Neural crest cell (in vitro differentiated cells): ENCODE measurements at regions not wholly inside any gene's neighbourhood (a gene's known extent, or its start where the extent isn't known, plus 50 kb on each side); places are given as distances from the start of the nearest gene placed in this dataset.

Experiments
- DNase-seq: peaks from one replicate; pipeline ENCODE4 v3.0.0; 2021; ENCODE audit warnings: low read depth, mixed read lengths, low spot score
- H3K27ac Mint-ChIP-seq: one replicate; pipeline ENCODE4 v1.8.0; 2021; ENCODE audit warnings: mild to moderate bottlenecking, mixed read lengths; ENCODE audit not compliant: unreplicated experiment
- H3K27me3 Mint-ChIP-seq: 2 replicates; pipeline ENCODE4 v1.8.0; 2021; ENCODE audit warnings: low read depth, mild to moderate bottlenecking, mixed read lengths
- H3K36me3 Mint-ChIP-seq: 2 replicates; pipeline ENCODE4 v1.8.0; 2021; ENCODE audit warnings: low read depth, mild to moderate bottlenecking, mixed read lengths
- H3K4me1 Mint-ChIP-seq: 2 replicates; pipeline ENCODE4 v1.8.0; 2021; ENCODE audit warnings: mixed read lengths
- H3K4me3 Mint-ChIP-seq: one replicate; pipeline ENCODE4 v1.8.0; 2021; ENCODE audit warnings: mild to moderate bottlenecking, mixed read lengths
- H3K9me3 Mint-ChIP-seq: 2 replicates; pipeline ENCODE4 v1.8.0; 2021; ENCODE audit warnings: mixed read lengths
- CTCF ChIP-seq: fragments of 200-600 bp; sonication (generic); conservative IDR thresholded peaks from 2 replicates; pipeline ENCODE4 v1.5.0; 2021; ENCODE audit warnings: antibody characterized with exemption, mild to moderate bottlenecking

GRCh38 chr3:104832530-104832929, 534.2 kb upstream of the ALCAM start:
- DNase-seq = no peak
- Mint-ChIP-seq H3K4me3 (no peak overlapping the region), H3K27me3 (no peaks in the 10 kb centered on the region), H3K9me3 (no peaks in the 10 kb centered on the region), H3K36me3 (no peaks in the 10 kb centered on the region), H3K4me1 (no peaks in the 10 kb centered on the region), H3K27ac (no peak overlapping the region)
- TF ChIP-seq CTCF = no peak

GRCh38 chr3:104835376-104835775, 531.3 kb upstream of the ALCAM start:
- H3K27me3 Mint-ChIP-seq = no peaks in the 10 kb centered on the region
- no peaks in the 10 kb centered on the region for H3K9me3 Mint-ChIP-seq
- H3K36me3 Mint-ChIP-seq = no peaks in the 10 kb centered on the region
- H3K27ac Mint-ChIP-seq = no peak overlapping the region
- TF ChIP-seq CTCF = no peak
- no peak for DNase-seq
- H3K4me3 Mint-ChIP-seq = no peak overlapping the region
- no peaks in the 10 kb centered on the region for H3K4me1 Mint-ChIP-seq

- H3K4me3 Mint-ChIP-seq = no peak overlapping the region
- no peaks in the 10 kb centered on the region for H3K27me3 Mint-ChIP-seq
- DNase-seq = no peak
- H3K4me1 Mint-ChIP-seq = peaks cover 16% of the 10 kb centered on the region
- H3K27ac Mint-ChIP-seq = no peak overlapping the region
- peaks cover 6% of the 10 kb centered on the region for H3K36me3 Mint-ChIP-seq
- H3K9me3 Mint-ChIP-seq = peaks cover 13% of the 10 kb centered on the region
- TF ChIP-seq CTCF = no peak
Observed at GRCh38 chr3:104846270-104846669, 520.4 kb upstream of the ALCAM start.

GRCh38 chr3:104849070-104849469, 517.6 kb upstream of the ALCAM start:
- peaks cover 15% of the 10 kb centered on the region for H3K4me1 Mint-ChIP-seq
- H3K4me3 Mint-ChIP-seq = no peak overlapping the region
- H3K27ac Mint-ChIP-seq = no peak overlapping the region
- peaks cover 15% of the 10 kb centered on the region for H3K9me3 Mint-ChIP-seq
- H3K27me3 Mint-ChIP-seq = no peaks in the 10 kb centered on the region
- DNase-seq = no peak
- TF ChIP-seq CTCF = no peak
- peaks cover 6% of the 10 kb centered on the region for H3K36me3 Mint-ChIP-seq

GRCh38 chr3:104854468-104854867, 512.2 kb upstream of the ALCAM start:
- Mint-ChIP-seq H3K4me3 (no peak overlapping the region), H3K9me3 (peaks cover 6% of the 10 kb centered on the region), H3K27me3 (no peaks in the 10 kb centered on the region), H3K27ac (no peak overlapping the region), H3K36me3 (no peaks in the 10 kb centered on the region), H3K4me1 (no peaks in the 10 kb centered on the region)
- TF ChIP-seq CTCF = no peak
- DNase-seq = no peak

- Mint-ChIP-seq H3K27me3 (no peaks in the 10 kb centered on the region), H3K36me3 (no peaks in the 10 kb centered on the region), H3K27ac (no peak overlapping the region), H3K9me3 (peaks cover 6% of the 10 kb centered on the region), H3K4me3 (no peak overlapping the region), H3K4me1 (no peaks in the 10 kb centered on the region)
- DNase-seq = no peak
- TF ChIP-seq CTCF = no peak
Observed at GRCh38 chr3:104855702-104856101, 511.0 kb upstream of the ALCAM start.
